Stimulated activated CD8-positive, alpha-beta memory T cell treated with anti-CD3 and anti-CD28 coated beads, Interleukin-12 subunit alpha, Interleukin-12 subunit beta, amount 100 ng/mL, for 4 hours (primary cell): ENCODE measurements at regions not wholly inside any gene's neighbourhood (a gene's known extent, or its start where the extent isn't known, plus 50 kb on each side); places are given as distances from the start of the nearest gene placed in this dataset.

Experiments used
- DNase-seq: peaks from one replicate; pipeline ENCODE4 v3.0.0-alpha.2; 2020; ENCODE audit warnings: low read depth

- DNase-seq: no peak
Measured at GRCh38 chr10:21171936-21172541, 274.9 kb upstream of the NEBL start.

GRCh38 chr10:21171197-21171935, 274.3 kb upstream of the NEBL start:
- DNase-seq: no peak

DNA sequence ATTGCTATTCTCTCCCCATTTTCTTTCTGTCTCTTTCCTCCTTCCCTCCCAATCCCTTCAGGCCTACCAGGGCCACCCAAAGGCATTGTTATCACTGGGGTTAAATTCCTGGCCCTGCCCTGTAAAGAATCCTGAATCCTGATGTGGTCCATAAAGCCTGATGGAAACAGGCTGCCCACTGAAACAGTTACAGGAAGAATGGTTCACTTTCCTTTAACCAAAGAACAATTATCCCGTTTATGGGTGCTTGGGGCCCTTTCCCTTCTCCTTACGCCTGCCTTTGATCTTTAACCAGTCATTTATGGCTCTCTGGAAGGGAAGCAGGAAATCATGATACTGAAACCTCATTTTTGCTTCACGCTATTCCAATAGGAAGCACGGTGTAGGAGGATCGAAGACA, 273.1 kb upstream of the NEBL start:
- DNase-seq: no peak

DNA sequence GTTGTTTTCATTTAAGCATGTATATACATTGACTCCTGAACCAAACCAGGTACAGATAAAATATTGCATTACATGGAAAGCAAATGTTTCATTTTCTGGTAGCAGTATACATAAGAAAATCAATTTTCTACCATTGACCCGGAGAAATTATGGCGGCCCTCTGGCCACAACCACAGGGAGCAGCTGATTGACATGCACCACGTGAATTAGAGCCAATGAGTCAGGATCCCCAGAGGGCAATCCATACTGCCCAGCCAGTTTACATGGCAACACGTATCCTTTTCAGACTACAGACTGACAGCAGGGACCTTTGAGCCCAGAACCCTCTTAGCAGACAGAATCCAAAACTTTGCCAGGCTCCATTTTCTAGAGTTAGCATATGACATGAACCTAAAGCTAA, 272.2 kb upstream of the NEBL start:
- DNase-seq: no peak

DNA sequence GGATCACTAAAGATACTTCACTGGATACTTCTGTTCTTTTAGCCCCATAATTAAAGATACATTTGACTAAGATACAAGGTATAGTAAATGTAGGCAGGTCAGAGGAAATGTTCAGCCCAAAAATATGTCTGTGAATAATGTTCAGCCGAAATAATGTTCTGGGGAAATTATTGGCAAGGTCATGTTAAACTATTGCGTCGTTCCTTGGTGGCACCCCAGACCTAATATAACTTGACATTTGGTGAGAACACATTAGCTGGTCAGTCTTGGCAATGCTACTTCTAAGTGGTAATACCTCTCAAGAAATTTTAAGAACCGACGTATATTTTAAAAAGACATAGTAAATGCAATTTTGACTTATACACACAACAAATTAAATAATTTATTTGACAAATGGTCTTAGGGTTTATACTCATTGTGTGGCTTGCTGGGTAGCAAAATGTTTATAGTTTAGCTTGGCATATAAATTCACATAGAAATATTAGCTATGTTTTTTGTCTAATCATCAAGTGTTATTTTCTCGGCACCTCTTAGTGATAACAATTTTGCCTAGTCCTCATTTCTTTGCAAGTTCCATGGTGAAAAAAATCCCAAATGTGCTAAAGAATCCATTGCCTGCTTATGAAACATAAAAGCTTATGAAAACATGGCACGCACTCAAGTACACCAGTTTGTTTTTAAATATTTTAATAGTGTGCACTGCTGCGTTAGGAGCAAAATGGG, 270.3 kb upstream of the NEBL start:
- DNase-seq: no peak

DNA sequence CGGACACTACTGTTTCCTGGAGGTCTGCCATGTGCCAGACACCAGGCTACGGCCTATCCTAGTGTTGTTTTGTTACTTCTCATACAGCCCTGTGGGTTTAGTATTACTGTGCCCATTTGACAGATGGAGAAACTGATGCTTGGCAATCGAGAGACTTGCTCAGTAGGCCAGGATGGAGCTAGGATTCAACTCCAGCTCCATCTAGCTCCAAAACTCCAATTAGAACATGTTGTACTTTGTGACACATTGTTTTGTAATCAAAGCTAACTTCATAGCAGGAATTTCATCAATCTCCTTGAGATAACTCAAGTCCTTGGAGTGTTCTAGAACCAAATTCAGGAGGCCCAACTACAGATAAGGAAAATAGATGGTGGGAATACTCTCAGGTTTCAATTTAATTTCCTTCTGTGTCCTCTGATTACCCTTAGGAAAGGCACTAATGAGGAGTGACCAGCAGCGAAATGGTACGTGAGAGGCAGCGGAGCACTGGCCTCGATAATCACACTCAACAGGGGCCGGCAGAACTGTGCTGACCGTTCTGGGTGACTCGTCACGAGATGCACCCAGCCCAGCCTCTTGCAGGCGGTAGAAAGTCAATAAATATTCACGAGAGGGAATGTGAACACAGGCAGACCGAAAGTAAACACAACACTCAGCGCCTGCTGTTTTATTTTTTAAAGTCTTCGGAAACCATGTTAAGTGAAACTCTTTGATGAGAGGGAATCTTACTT, 269.6 kb upstream of the NEBL start:
- no peak for DNase-seq

DNA sequence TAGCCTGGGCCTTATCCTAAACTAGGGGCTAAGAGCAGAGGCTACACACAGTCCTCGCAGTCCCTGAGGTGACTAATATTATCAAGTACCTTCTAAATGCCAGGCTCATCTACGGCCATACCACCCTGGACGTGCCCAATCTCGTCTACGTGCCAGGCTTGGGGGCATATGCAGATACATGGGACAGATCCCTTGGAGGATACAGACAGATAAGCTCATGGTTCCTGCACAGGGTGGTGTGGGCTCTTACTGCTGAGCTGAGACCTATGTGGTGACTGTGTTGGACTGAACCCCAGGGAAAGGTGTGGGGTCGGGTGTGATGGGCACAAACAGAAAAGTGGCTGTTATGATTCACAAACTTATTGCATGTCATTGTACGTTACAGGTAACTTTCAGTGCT, 268.4 kb upstream of the NEBL start:
- DNase-seq: no peak

DNA sequence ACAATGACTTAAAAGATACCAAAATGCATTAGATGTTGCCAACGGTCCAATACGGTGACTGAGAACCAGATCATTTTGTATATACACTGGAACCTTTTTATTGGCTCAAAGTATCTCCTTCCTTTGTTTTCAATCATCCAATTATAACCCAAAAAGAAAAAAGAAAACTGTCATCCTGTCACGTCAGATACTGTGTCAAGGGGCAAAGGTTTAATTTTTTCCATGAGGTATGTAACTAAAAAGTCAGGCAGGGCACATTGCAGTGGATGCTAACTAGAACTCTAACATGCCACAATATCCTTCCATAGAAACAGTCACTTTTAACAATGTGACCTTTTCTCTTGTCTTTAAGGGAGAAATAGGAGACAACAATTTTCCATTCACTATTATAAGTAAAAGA, 267.6 kb upstream of the NEBL start:
- DNase-seq: no peak

- DNase-seq: no peak
Measured at GRCh38 chr10:21162948-21163347, 265.8 kb upstream of the NEBL start.

DNA sequence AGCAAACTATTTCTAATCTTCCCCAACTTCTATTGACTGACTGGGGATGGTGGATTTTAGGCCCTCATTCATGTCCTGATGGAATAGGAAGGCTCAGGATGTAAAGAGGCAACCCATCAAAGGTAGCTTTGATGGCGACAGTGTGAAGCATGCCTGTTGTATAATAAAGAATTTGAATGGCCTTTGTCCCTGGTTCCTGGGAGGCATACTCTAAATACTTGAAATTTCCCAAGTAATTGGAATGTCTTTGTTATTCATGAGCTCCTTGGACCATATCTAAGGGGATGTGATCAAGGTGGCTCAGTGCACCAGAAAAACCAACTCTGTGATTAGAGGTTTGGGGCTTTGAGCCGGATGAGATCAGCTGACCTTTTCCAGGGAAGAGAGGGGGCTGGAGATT, 264.5 kb upstream of the NEBL start:
- DNase-seq: no peak

DNA sequence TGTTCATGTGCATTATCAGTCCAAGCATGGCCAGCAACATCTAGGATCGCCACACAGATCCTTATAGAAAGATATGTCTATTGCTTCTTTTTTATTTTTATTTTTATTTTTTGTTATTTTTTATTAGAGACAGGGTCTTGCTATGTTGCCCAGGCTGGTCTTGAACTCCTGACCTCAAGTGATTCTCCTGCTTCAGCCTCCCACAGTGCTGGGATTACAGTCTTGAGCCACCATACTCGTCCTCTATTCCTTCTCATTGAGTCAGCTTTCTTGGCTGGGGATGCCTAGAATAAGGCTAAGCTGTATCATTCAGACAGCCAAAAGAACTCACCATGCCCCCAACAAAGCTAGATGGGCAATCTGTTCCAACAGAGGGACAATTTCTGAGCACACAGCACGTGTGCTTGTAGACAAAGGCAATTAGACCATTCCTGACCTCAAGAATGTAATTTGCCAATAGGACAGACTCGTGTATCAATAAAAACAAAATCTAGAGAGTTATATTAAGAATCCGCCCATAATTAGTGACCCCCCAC, 264.0 kb upstream of the NEBL start:
- DNase-seq: no peak

DNA sequence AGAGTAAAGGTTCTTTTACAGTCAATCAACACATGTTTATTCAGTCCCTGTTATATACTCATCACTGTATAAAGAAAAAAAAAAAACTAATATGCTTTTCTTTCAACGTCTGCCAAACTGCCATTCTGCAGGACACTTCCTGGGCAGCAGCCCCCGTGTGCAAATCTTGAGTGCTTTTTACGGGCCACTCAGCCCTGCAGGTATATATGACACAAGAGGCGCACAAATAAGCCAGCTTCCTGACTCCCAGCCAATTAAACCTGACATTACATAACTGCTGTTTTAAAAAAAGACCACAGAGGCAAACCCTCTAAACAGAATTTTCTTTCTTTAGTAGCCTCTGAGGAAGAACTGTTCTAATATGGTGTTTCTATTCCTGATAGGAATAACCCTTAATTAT, 263.0 kb upstream of the NEBL start:
- DNase-seq: no peak

- no peak for DNase-seq
Measured at GRCh38 chr10:21159669-21160068, 262.6 kb upstream of the NEBL start.

DNA sequence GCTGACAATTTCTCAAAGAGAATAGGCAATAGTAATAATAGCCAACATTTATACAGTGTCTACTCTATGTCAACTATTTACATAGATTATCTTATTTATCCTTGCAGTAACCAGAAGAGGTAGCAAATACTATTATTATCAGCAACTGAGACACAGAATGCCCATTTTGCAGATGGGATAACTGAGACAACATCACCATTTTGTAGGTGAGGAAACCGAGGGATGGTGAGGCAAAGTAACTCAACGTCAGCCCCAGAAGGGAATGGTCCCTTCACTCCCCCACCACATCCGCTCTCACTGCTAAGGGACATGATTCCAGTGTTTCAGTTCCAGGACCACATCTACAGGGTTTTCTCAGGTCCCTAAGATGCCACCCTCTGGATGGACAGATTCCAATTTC, 261.2 kb upstream of the NEBL start:
- no peak for DNase-seq

GRCh38 chr10:21157664-21158063, 260.6 kb upstream of the NEBL start:
- DNase-seq: no peak

DNA sequence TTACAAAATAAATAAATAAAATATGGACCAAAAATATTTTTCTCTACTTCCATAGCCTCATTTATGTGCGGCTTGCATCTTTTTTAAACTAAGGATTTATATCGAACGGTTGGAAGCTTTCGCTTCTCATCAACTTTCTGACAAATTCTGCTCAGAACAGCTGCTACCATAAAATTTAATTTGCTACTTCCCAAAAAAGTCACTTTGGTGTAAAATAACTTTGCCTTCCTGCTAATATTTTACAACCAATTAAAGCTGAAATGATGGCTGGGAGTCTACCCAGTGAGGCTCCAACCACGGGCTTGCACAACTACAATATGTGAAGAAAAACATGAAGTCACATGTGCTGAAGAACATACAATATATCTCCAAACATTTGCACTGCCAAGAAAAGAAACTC, 253.1 kb upstream of the NEBL start:
- no peak for DNase-seq

DNA sequence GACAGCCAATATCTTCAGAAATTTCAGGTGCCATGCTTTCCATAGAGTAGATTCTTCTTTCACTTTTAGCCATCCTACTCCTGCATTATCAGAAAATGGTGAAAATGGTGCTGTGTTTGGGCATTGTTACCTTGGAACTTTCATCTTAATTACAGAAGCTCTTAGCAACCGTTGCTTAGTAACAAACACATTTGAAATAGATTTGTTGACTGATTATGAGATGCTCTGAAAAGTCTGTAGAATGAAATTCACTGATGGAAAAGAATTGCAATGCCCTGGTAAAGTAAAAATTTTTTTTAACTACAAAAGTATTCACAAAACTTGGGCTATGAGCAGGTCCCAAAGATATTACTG, 249.3 kb upstream of the NEBL start:
- DNase-seq: no peak

GRCh38 chr10:21145751-21146435, 248.8 kb upstream of the NEBL start:
- DNase-seq: no peak

- no peak for DNase-seq
Measured at GRCh38 chr10:21144047-21144446, 246.9 kb upstream of the NEBL start.

- DNase-seq: no peak
Measured at GRCh38 chr10:21141946-21142492, 244.9 kb upstream of the NEBL start.

- DNase-seq: no peak
Measured at GRCh38 chr10:21138769-21139340, 241.7 kb upstream of the NEBL start.
